ENCODE measurements at regions not wholly inside any gene's neighbourhood (a gene's known extent, or its start where the extent isn't known, plus 50 kb on each side); places are given as distances from the start of the nearest gene placed in this dataset.

GRCh38 chr15:58355382-58355971, 76.3 kb upstream of the LIPC start:
- Histone ChIP-seq H3K79me2 (ENCODE audit: insufficient read depth, low read depth) (no peaks in the 10 kb centered on the region), H3K27ac (no peak overlapping the region), H3K27me3 (ENCODE audit: insufficient read depth, low read depth) (no peaks in the 10 kb centered on the region), H2AFZ (ENCODE audit: low read depth) (no peak overlapping the region), H3K9ac (no peak overlapping the region), H3K4me3 (IDR thresholded peaks at IDR 0.05; ENCODE audit: insufficient read depth, low read depth, low read length) (no peak overlapping the region), H4K20me1 (ENCODE audit: insufficient read depth) (no peaks in the 10 kb centered on the region), H3K4me1 (ENCODE audit: low read depth, poor library complexity, severe bottlenecking) (no peaks in the 10 kb centered on the region), H3K36me3 (ENCODE audit: insufficient read depth) (no peaks in the 10 kb centered on the region), H3K4me2 (no peak overlapping the region)
- TF ChIP-seq CTCF (conservative IDR thresholded peaks at IDR 0.05; ENCODE audit: low read depth, low read length), result no peak

- Histone ChIP-seq H3K4me2 (no peak overlapping the region), H4K20me1 (ENCODE audit: insufficient read depth) (no peaks in the 10 kb centered on the region)
- no peak for TF ChIP-seq CTCF (conservative IDR thresholded peaks at IDR 0.05; ENCODE audit: low read depth, low read length)
Observed at GRCh38 chr15:58355973-58356372, 75.8 kb upstream of the LIPC start.

GRCh38 chr15:58357529-58358476, 74.0 kb upstream of the LIPC start:
- Histone ChIP-seq H3K27me3 (ENCODE audit: insufficient read depth, low read depth) (no peaks in the 10 kb centered on the region), H2AFZ (ENCODE audit: low read depth) (no peak overlapping the region), H3K27ac (no peak overlapping the region), H3K4me3 (IDR thresholded peaks at IDR 0.05; ENCODE audit: insufficient read depth, low read depth, low read length) (no peak overlapping the region), H3K36me3 (ENCODE audit: insufficient read depth) (no peaks in the 10 kb centered on the region), H3K4me1 (ENCODE audit: low read depth, poor library complexity, severe bottlenecking) (no peaks in the 10 kb centered on the region), H3K9ac (no peak overlapping the region), H3K4me2 (no peak overlapping the region), H3K79me2 (ENCODE audit: insufficient read depth, low read depth) (no peaks in the 10 kb centered on the region), H4K20me1 (ENCODE audit: insufficient read depth) (no peaks in the 10 kb centered on the region)
- no peak for TF ChIP-seq CTCF (conservative IDR thresholded peaks at IDR 0.05; ENCODE audit: low read depth, low read length)

More at GRCh38 chr15:58355973-58356372, 75.8 kb upstream of the LIPC start:
- Histone ChIP-seq H3K4me3 (IDR thresholded peaks at IDR 0.05; ENCODE audit: insufficient read depth, low read depth, low read length) (no peak overlapping the region), H3K36me3 (ENCODE audit: insufficient read depth) (no peaks in the 10 kb centered on the region), H3K27me3 (ENCODE audit: insufficient read depth, low read depth) (no peaks in the 10 kb centered on the region), H3K79me2 (ENCODE audit: insufficient read depth, low read depth) (no peaks in the 10 kb centered on the region), H2AFZ (ENCODE audit: low read depth) (no peak overlapping the region), H3K4me1 (ENCODE audit: low read depth, poor library complexity, severe bottlenecking) (no peaks in the 10 kb centered on the region), H3K27ac (no peak overlapping the region), H3K9ac (no peak overlapping the region)

- H3K4me3 ChIP-seq (IDR thresholded peaks at IDR 0.05; ENCODE audit: insufficient read depth, low read depth, low read length), result no peak overlapping the region
- TF ChIP-seq CTCF (conservative IDR thresholded peaks at IDR 0.05; ENCODE audit: low read depth, low read length), result no peak
Observed at GRCh38 chr15:58360421-58361090, 71.2 kb upstream of the LIPC start.

More at GRCh38 chr15:58360421-58361090, 71.2 kb upstream of the LIPC start:
- no peak overlapping the region for H3K27ac ChIP-seq
- H2AFZ ChIP-seq (ENCODE audit: low read depth), result no peak overlapping the region
- no peaks in the 10 kb centered on the region for H3K4me1 ChIP-seq (ENCODE audit: low read depth, poor library complexity, severe bottlenecking)
- H3K79me2 ChIP-seq (ENCODE audit: insufficient read depth, low read depth), result no peaks in the 10 kb centered on the region
- H3K9ac ChIP-seq, result no peak overlapping the region
- no peaks in the 10 kb centered on the region for H3K36me3 ChIP-seq (ENCODE audit: insufficient read depth)
- H3K4me2 ChIP-seq, result no peak overlapping the region
- no peaks in the 10 kb centered on the region for H4K20me1 ChIP-seq (ENCODE audit: insufficient read depth)
- H3K27me3 ChIP-seq (ENCODE audit: insufficient read depth, low read depth), result no peaks in the 10 kb centered on the region
